ENCODE measurements at regions not wholly inside any gene's neighbourhood (a gene's known extent, or its start where the extent isn't known, plus 50 kb on each side); places are given as distances from the start of the nearest gene placed in this dataset.
A peak's percentile ranks its signal among the peaks of the same experiment; 100 is the strongest.

- intact Hi-C loops (cut with micrococcal nuclease), result no loop called here
- H4K20me1 ChIP-seq (ENCODE audit: low read length), result no peaks in the 10 kb centered on the region
- H3K27ac ChIP-seq (ENCODE audit: low read length), result no peak overlapping the region
- H3K4me1 ChIP-seq (ENCODE audit: insufficient read depth, low read length), result no peaks in the 10 kb centered on the region
- H3K9me2 ChIP-seq (replicated peaks; ENCODE audit: low read length), result no peaks in the 10 kb centered on the region
- H3K9ac ChIP-seq (ENCODE audit: low read length), result no peak overlapping the region
- H3K4me3 ChIP-seq (ENCODE audit: low read length), result no peak overlapping the region
- H3F3A ChIP-seq (ENCODE audit: low read length, unreplicated experiment), result no peaks in the 10 kb centered on the region
- no peak overlapping the region for H2AFZ ChIP-seq (ENCODE audit: low read length)
- ChIA-PET POLR2A (ENCODE audit: unreplicated experiment) (no interaction called here), CTCF (interaction anchor here (0.6 kb wide), 1 partner anchor 11 kb away, joined by 3 read pairs; no protein-coding TSS in a partner anchor)
- no peaks in the 10 kb centered on the region for H3K27me3 ChIP-seq (ENCODE audit: low read length)
- no peaks in the 10 kb centered on the region for H3K79me2 ChIP-seq (ENCODE audit: low read length)
- ATAC-seq (no peak), DNase-seq (peak; percentile 3)
- TF ChIP-seq EZH2phosphoT487 (IDR thresholded peaks at IDR 0.05; ENCODE audit: borderline replicate concordance, low read length) (no peak), EZH2 (IDR thresholded peaks at IDR 0.05; ENCODE audit: low read length, unreplicated experiment) (no peak), CTCF (conservative IDR thresholded peaks at IDR 0.05; ENCODE audit: low read depth, low read length) (no peak)
- H3K4me2 ChIP-seq (ENCODE audit: low read length), result no peak overlapping the region
- H3K9me3 ChIP-seq (ENCODE audit: low read length), result no peaks in the 10 kb centered on the region
- no TSS peak for BruUV-seq (replicated peaks)
- H3K36me3 ChIP-seq (ENCODE audit: low read depth, low read length), result no peaks in the 10 kb centered on the region
Observed at GRCh38 chr9:24625097-24625496, 79.4 kb upstream of the IZUMO3 start.

GRCh38 chr9:24624481-24624880 is 78.8 kb upstream of the IZUMO3 start:
- no TSS peak for BruUV-seq (replicated peaks)
- CTCF ChIA-PET, result no interaction called here

GRCh38 chr9:24620741-24621140 is 75.0 kb upstream of the IZUMO3 start:
- Histone ChIP-seq H3F3A (ENCODE audit: low read length, unreplicated experiment) (no peaks in the 10 kb centered on the region), H3K9me3 (ENCODE audit: low read length) (no peaks in the 10 kb centered on the region), H3K27ac (ENCODE audit: low read length) (no peak overlapping the region), H3K27me3 (ENCODE audit: low read length) (no peaks in the 10 kb centered on the region), H3K9ac (ENCODE audit: low read length) (no peak overlapping the region), H3K36me3 (ENCODE audit: low read depth, low read length) (no peaks in the 10 kb centered on the region), H3K4me2 (ENCODE audit: low read length) (no peak overlapping the region), H3K4me1 (ENCODE audit: insufficient read depth, low read length) (no peaks in the 10 kb centered on the region), H2AFZ (ENCODE audit: low read length) (no peak overlapping the region), H3K4me3 (ENCODE audit: low read length) (no peak overlapping the region), H3K9me2 (replicated peaks; ENCODE audit: low read length) (no peaks in the 10 kb centered on the region), H3K79me2 (ENCODE audit: low read length) (no peaks in the 10 kb centered on the region), H4K20me1 (ENCODE audit: low read length) (no peaks in the 10 kb centered on the region)
- POLR2A ChIA-PET (ENCODE audit: unreplicated experiment), result no interaction called here
- CTCF ChIA-PET, result no interaction called here
- no peak for TF ChIP-seq CTCF (conservative IDR thresholded peaks at IDR 0.05; ENCODE audit: low read depth, low read length)
- TF ChIP-seq EZH2 (IDR thresholded peaks at IDR 0.05; ENCODE audit: low read length, unreplicated experiment), result no peak
- TF ChIP-seq EZH2phosphoT487 (IDR thresholded peaks at IDR 0.05; ENCODE audit: borderline replicate concordance, low read length), result no peak
- no peak for DNase-seq
- no peak for ATAC-seq
- BruUV-seq (replicated peaks), result no TSS peak
- intact Hi-C loops (cut with micrococcal nuclease), result no loop called here

More at GRCh38 chr9:24624481-24624880, 78.8 kb upstream of the IZUMO3 start:
- no peak overlapping the region for H3K9ac ChIP-seq (ENCODE audit: low read length)
- H4K20me1 ChIP-seq (ENCODE audit: low read length), result no peaks in the 10 kb centered on the region
- POLR2A ChIA-PET (ENCODE audit: unreplicated experiment), result no interaction called here
- no peak overlapping the region for H3K27ac ChIP-seq (ENCODE audit: low read length)
- no peaks in the 10 kb centered on the region for H3F3A ChIP-seq (ENCODE audit: low read length, unreplicated experiment)
- no peaks in the 10 kb centered on the region for H3K9me2 ChIP-seq (replicated peaks; ENCODE audit: low read length)
- H3K4me3 ChIP-seq (ENCODE audit: low read length), result no peak overlapping the region
- intact Hi-C loops (cut with micrococcal nuclease), result no loop called here
- no peaks in the 10 kb centered on the region for H3K79me2 ChIP-seq (ENCODE audit: low read length)
- H2AFZ ChIP-seq (ENCODE audit: low read length), result no peak overlapping the region
- H3K27me3 ChIP-seq (ENCODE audit: low read length), result no peaks in the 10 kb centered on the region
- no peaks in the 10 kb centered on the region for H3K36me3 ChIP-seq (ENCODE audit: low read depth, low read length)
- no peaks in the 10 kb centered on the region for H3K9me3 ChIP-seq (ENCODE audit: low read length)
- ATAC-seq (no peak), DNase-seq (no peak)
- no peaks in the 10 kb centered on the region for H3K4me1 ChIP-seq (ENCODE audit: insufficient read depth, low read length)
- TF ChIP-seq CTCF (conservative IDR thresholded peaks at IDR 0.05; ENCODE audit: low read depth, low read length) (no peak), EZH2phosphoT487 (IDR thresholded peaks at IDR 0.05; ENCODE audit: borderline replicate concordance, low read length) (no peak), EZH2 (IDR thresholded peaks at IDR 0.05; ENCODE audit: low read length, unreplicated experiment) (no peak)
- H3K4me2 ChIP-seq (ENCODE audit: low read length), result no peak overlapping the region

All from PC-3 (cell line).